ENCODE measurements at regions not wholly inside any gene's neighbourhood (a gene's known extent, or its start where the extent isn't known, plus 50 kb on each side); places are given as distances from the start of the nearest gene placed in this dataset.

GRCh38 chr4:180057299-180057721 lies 2185.9 kb upstream of the TENM3 start:
- H3K27ac ChIP-seq (ENCODE audit: low read depth, low read length) = no peak overlapping the region
- no peak overlapping the region for H3K4me3 ChIP-seq (ENCODE audit: insufficient read depth, low read length)
- H3K79me2 ChIP-seq (ENCODE audit: insufficient read depth, low read length) = no peaks in the 10 kb centered on the region
- peaks cover 23% of the 10 kb centered on the region for H3K27me3 ChIP-seq (ENCODE audit: insufficient read depth, low read length)
- H3K4me1 ChIP-seq (ENCODE audit: insufficient read depth, low read length) = peaks cover 3% of the 10 kb centered on the region
- no peaks in the 10 kb centered on the region for H3K36me3 ChIP-seq (ENCODE audit: insufficient read depth, low read length)
- no peak overlapping the region for H2AFZ ChIP-seq (ENCODE audit: low read length)
- H3K4me2 ChIP-seq (ENCODE audit: insufficient read depth, low read length) = no peak overlapping the region
- no peak for TF ChIP-seq CTCF (IDR thresholded peaks at IDR 0.05; ENCODE audit: extremely low read depth, low read depth, low read length)
- H3K9me3 ChIP-seq (ENCODE audit: low read depth, low read length) = no peaks in the 10 kb centered on the region
- no peaks in the 10 kb centered on the region for H4K20me1 ChIP-seq (ENCODE audit: insufficient read depth, low read length)
- peak; percentile 42 for DNase-seq (ENCODE audit: insufficient read length, low spot score, missing footprints)

GRCh38 chr4:180057891-180058671 lies 2185.1 kb upstream of the TENM3 start:
- no peaks in the 10 kb centered on the region for H3K9me3 ChIP-seq (ENCODE audit: low read depth, low read length)
- peak overlapping the region; percentile 57 for H3K4me3 ChIP-seq (ENCODE audit: insufficient read depth, low read length)
- no peaks in the 10 kb centered on the region for H4K20me1 ChIP-seq (ENCODE audit: insufficient read depth, low read length)
- no peaks in the 10 kb centered on the region for H3K79me2 ChIP-seq (ENCODE audit: insufficient read depth, low read length)
- no peak for TF ChIP-seq CTCF (IDR thresholded peaks at IDR 0.05; ENCODE audit: extremely low read depth, low read depth, low read length)
- H3K36me3 ChIP-seq (ENCODE audit: insufficient read depth, low read length) = no peaks in the 10 kb centered on the region
- peaks cover 3% of the 10 kb centered on the region for H3K4me1 ChIP-seq (ENCODE audit: insufficient read depth, low read length)
- peaks cover 23% of the 10 kb centered on the region for H3K27me3 ChIP-seq (ENCODE audit: insufficient read depth, low read length)
- DNase-seq (ENCODE audit: insufficient read length, low spot score, missing footprints) = peak; percentile 66
- H3K27ac ChIP-seq (ENCODE audit: low read depth, low read length) = no peak overlapping the region
- peak overlapping the region; percentile 56 for H2AFZ ChIP-seq (ENCODE audit: low read length)
- peak overlapping the region; percentile 64 for H3K4me2 ChIP-seq (ENCODE audit: insufficient read depth, low read length)

GRCh38 chr4:180058691-180059215 lies 2184.4 kb upstream of the TENM3 start:
- no peaks in the 10 kb centered on the region for H3K36me3 ChIP-seq (ENCODE audit: insufficient read depth, low read length)

More at GRCh38 chr4:180058691-180059215, 2184.4 kb upstream of the TENM3 start:
- Histone ChIP-seq H3K9me3 (ENCODE audit: low read depth, low read length) (no peaks in the 10 kb centered on the region), H3K4me3 (ENCODE audit: insufficient read depth, low read length) (peak overlapping the region; percentile 58), H2AFZ (ENCODE audit: low read length) (no peak overlapping the region), H3K79me2 (ENCODE audit: insufficient read depth, low read length) (no peaks in the 10 kb centered on the region), H3K4me1 (ENCODE audit: insufficient read depth, low read length) (peaks cover 3% of the 10 kb centered on the region), H3K27me3 (ENCODE audit: insufficient read depth, low read length) (peaks cover 23% of the 10 kb centered on the region), H3K27ac (ENCODE audit: low read depth, low read length) (no peak overlapping the region), H4K20me1 (ENCODE audit: insufficient read depth, low read length) (no peaks in the 10 kb centered on the region), H3K4me2 (ENCODE audit: insufficient read depth, low read length) (peak overlapping the region; percentile 64)
- DNase-seq (ENCODE audit: insufficient read length, low spot score, missing footprints) = peak; percentile 83
- TF ChIP-seq CTCF (IDR thresholded peaks at IDR 0.05; ENCODE audit: extremely low read depth, low read depth, low read length) = no peak
